PC-3 (cell line): ENCODE measurements at regions not wholly inside any gene's neighbourhood (a gene's known extent, or its start where the extent isn't known, plus 50 kb on each side); places are given as distances from the start of the nearest gene placed in this dataset.

ENCODE experiments used
- CTCF ChIP-seq: fragments of 300-600 bp; sonication (generic); conservative IDR thresholded peaks from 2 replicates; pipeline ENCODE4 v1.5.1; 2017; ENCODE audit warnings: antibody characterized with exemption, low read depth, mild to moderate bottlenecking, low read length
- EZH2phosphoT487 ChIP-seq: fragments of 300-600 bp; sonication (generic); IDR thresholded peaks from 2 replicates; pipeline ENCODE4 v1.6.1; 2018; ENCODE audit warnings: mild to moderate bottlenecking, antibody characterized with exemption, low read length, borderline replicate concordance

GRCh38 chr7:35416568-35416967 is 162.7 kb upstream of the TBX20 start:
- TF ChIP-seq CTCF (no peak), EZH2phosphoT487 (no peak)
